HG03558 (cell line): ENCODE measurements at regions not wholly inside any gene's neighbourhood (a gene's known extent, or its start where the extent isn't known, plus 50 kb on each side); places are given as distances from the start of the nearest gene placed in this dataset.
"Not testable (repeated sequence)": the region's sequence is repeated elsewhere in the genome, so short reads cannot be mapped to it uniquely, and the experiment has no call there.

ENCODE experiments used
- ATAC-seq: cut with Tn5 transposase; IDR thresholded peaks from one replicate; pipeline ENCODE4 v1.9.1; 2021; ENCODE audit warnings: moderate number of reproducible peaks; ENCODE audit not compliant: unreplicated experiment; ENCODE audit errors: extremely low read depth

DNA sequence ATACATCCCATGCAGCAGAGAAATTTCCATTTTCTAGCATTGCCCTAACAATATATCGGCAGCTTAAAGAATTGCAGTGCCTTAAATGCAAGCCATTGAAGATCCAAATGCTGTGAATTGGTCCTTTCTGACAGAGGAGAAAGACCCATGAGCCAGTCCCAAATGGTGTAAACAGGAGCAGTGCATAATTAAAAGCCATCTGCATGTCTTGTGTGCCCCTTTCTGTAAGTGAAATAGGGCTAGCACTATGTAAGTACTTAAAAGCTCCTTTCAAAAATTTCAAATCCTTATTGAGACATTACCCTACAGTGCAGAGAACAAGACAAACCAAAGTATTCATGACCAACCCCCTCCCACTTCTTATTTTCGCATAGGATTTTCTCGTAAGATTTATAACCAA, 108.7 kb upstream of the LCORL start:
- ATAC-seq: no peak

DNA sequence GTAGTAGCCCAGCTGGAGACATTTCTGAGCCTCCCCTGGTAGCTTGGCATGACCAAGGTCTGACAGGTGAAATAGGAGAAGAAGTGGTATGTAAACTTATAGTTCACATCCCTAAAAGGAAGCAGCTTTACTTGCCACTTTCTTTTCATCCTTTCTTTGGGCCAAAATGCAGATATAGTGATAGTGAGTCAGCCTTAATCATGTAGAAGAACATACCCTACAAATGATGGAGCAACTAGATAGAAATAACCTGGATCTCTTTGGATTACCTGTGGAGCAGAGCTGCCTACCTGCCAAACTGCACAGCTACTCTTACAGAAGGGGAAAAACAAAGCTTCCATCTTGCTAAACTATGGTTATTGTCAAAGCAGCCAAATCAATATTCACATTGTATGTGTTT, 106.7 kb upstream of the LCORL start:
- ATAC-seq: no peak

DNA sequence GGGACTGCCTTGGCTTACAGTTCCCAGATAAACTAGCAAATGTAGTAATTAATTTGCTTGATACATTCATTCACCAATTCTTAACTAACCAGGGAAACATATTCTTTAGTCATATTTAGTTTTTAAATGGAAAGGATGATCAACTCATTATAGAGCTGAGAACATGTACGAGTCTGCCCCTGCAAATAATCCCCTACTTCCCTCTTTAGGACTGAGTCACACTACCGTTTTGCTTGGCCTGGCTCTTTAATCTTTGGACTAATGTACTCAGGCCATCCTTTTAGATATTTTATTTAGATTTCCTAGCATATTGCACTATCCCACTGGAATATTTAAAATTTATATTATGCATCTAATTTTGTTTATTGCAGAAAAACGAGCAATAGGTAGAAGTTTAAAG, 105.5 kb upstream of the LCORL start:
- no peak for ATAC-seq

DNA sequence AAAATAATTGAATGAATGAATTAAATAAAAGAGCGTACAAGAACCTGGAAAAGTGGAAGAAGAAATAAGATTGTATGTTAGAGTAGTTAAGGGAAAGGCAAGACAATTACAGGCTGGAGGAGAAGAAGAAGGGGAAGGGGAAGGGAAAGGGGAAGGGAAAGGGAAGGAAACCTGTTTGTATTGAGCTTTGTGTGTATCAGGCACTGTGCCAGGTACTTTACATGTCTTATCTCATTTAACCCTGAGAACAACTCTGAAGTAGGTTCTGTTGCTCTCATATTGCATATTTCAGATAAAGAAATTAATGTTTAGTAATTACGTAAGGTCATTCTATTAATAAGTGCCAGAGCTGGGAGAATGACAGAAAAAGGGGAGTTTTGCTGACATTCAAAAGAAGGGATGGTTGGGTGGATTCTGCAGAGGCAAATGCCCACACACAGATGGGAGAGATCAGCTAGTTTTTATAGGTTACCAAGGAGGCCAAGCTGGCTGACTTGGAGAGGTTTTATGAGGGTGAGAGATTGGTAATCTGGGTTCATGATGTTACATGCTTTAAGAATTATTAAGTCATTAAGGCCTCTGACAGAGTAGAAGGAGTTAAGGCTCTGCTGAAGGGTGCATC, 92.3 kb upstream of the LCORL start:
- no peak for ATAC-seq

DNA sequence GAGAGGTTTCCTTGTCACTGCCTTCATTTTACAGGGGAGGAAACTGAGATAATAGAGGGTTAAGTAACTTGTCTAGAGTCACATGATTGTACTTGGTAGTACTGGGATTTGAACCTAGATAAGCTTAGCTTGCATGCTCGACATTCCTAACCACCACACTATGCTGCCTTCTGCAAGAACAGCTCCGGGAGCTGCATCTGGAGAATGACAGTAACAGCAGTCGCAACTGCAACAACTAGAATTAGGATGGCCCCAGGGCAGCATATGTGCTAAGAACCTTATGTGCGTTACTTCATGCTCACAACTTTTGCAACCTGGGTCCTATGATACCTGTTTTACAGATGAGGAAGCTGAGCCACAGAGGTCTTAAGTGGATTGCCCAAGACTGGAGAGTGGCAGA, 89.5 kb upstream of the LCORL start:
- ATAC-seq: no peak

DNA sequence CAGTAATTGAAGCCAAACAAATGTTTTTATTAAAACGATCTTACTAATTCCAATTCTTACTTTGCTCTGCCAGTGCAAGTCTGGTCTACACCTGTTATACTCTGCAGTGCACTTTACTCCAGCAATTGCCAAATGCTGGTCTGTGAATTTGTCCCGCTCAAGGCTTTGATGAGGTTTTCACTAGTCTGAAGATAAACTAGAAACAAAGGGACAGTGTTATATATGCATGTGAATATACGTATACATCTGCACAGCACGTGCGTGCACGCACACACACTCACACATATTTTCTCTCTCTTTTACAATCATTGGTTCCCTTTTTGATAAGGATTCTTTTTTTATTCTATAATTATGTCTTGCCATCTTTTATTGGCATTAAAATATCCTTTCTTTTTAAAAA, 88.5 kb upstream of the LCORL start:
- no peak for ATAC-seq

DNA sequence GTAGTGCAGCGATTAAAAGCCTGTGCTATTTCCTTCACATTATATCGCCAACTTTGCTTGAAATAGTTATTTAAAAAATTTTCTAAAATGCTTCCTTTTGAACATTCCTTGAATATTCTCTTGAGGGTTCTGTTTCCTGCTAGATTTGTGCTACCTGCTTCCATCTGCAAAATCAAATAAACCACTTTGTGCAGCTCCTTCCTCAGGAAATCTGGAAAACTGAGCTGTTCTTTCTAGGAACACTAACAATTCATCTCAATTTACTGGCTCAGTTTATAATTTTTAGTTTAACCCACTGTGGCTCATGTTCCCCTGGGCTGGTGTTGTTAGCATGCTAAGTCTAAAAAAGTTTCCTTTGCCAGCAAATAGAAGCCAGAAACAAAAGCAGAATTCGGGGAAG, 88.1 kb upstream of the LCORL start:
- no peak for ATAC-seq

DNA sequence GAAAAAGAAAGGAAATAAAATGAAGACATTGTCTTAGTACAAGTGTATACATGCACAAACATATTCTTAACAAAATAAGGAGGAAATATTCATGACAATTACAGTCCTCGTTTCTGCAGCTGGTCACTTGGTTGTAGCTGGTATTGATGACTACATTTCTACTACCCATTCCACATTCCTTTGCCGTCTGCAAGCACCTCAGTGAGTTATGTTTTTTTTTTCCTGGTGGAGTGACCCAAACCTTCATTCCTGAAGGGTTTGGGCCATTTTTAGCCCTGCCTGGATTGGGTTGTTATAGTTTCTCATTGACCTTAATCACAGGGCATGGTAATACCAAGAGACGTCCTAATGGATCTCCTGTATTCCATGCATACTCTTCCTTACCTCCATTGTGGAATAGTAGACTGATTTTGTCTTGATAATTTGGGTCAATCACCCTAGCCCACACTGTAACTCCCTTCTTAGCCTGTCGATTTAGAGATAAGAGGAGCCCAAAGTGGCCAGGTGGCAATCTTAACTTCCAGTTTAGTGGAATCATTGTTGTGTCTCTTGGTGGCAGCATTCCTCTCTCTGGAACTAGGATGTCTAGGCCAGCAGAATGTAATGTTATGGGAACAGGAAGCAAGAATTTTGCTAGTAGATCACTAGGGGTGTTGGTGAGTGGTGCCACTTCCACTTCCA, 86.4 kb upstream of the LCORL start:
- not testable (repeated sequence) for ATAC-seq

DNA sequence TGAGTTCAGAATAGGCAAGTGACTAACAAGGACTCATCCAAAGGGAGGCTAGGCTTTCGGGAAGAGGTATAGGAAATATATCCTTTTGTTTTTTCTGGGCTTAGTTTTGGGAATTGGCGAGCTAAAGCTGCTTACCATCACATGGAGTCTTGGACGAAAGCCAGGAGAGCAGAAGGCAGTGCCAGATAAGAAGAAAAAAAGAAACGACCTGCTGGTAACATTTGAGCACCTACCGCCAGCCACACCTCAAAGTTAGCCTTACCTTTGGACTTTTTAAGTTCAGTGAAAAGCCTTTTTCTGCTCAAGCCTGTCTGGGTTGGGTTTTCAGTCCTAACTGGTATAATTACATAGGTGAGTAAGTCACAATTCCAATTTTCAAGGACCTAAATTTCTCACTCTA, 85.1 kb upstream of the LCORL start:
- ATAC-seq: no peak

DNA sequence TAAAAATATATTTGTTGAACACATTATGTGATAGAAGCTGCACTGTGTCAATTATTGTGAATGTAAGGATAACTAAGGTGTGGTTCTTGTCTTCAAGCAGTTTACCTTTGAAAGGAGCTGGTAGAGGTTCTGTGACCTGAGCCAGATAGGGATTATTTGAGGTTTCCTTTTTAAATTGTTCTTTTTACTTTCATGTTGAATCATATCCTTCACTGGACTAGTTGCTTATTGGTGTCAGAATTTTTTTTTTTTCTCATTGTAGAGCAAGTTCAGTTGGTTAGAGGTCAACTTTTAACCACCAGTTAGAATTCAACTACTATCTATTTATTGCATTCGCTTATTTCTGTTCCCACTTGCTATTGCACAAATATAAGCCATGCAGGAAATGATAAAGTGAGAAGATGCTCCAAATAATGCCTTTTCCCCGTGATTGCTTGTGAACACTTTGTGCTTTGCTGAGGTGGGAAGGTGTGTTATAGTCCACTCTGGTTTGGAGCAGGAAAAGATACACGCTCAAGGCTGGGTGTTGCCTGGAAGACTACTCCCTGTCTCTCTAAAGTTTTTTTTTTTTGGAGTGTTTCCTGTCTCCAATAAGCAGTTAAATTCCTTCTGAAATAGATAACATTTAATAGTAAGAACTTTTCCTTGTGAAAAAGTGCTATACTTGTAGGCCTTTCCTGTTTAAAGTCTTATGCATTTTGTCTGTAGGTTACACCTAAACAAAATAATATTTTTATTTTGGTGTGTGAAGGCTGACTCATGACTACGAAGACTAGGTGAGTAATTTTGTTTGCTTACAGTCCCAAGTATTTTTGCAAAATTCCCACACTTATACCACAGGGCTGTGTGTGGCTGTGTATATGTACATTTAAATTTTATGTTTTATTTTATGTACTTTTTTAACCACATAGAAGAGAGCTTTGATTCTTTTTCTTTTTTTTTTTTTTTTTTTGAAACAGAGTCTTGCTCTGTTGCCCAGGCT, 83.8 kb upstream of the LCORL start:
- ATAC-seq: peak; percentile 88

DNA sequence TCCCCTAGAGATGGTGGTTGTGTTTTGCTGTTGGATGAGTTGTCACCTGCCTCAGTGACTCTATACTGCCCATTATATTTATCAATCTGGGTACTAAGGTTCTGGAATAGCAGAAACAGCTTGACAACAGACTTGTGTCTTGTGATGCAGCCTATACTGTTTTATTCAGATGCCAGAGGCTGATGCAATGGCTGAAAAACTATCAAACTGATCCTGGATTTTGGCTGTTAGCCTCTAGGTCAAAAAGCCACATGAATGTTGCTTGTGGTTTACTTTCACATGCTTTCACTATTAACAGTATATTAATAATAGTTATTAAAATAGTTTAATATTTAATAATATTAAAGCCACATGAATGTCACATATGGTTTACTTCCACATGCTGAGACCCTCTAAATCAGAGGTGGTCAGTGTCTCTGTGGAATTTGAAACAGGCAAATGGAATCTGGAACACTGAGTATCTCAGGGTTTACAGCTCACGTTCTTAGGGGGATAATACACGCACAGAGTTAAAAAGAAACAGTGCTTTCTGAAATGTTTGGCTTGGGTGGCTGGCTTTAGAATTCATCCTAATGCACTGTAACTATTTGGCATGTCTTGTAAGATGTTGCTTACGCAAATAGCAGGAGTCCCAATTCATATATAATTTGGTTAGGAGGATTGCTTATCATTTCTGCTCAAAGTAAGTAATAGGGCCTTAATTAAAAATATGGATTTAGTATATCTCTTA, 82.5 kb upstream of the LCORL start:
- ATAC-seq: no peak

DNA sequence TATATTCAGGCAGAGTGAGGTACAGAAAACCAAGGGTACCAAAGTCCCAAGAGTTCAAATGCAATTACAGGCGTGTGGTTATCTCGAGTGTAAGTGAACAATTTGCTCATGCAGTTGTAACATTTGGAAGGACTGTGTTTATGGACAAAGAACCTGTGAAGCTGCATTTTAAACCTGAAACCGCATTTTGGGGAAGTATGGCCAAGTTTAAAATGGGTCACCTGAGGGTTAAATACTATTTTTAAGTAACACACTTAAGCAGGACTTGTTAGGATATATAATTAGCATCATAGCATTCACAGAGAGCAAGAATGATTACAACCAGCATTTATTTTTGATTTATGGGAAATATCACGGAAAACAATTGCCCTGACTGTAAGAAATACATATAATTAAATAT, 79.1 kb upstream of the LCORL start:
- ATAC-seq: no peak

DNA sequence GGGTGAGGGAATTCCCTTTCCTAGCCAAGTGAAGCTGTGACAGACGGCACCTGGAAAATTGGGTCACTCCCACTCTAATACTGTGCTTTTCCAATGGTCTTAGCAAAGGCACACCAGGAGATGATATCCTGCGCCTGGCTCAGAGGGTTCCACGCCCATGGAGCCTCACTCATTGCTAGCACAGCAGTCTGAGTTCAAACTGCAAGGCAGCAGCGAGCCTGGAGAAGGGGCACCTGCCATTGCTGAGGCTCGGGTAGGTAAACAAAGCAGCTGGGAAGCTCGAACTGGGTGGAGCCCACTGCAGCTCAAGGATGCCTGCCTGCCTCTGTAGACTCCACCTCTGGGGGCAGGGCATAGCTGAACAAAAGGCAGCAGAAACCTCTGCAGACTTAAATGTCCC, 68.9 kb upstream of the LCORL start:
- ATAC-seq: not testable (repeated sequence)

DNA sequence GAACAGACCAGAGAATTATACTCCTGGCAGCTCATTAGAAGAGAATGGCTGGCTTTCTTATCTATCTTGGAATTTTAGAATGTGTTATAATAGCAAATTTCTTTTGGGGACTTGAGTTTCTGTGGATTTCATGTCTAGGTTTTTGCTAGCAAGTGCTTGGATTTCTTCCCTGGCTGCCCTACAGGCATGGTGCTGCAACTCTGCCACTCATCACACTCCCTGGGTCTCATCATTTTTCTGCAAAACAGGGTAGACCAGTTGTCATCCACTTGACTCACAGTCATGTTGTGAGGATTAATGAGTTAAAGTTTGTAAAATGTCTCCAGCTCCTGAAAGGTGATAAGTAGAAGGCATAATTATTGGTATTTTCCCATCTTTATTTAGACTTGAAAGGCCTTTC, 60.7 kb upstream of the LCORL start:
- ATAC-seq: no peak

DNA sequence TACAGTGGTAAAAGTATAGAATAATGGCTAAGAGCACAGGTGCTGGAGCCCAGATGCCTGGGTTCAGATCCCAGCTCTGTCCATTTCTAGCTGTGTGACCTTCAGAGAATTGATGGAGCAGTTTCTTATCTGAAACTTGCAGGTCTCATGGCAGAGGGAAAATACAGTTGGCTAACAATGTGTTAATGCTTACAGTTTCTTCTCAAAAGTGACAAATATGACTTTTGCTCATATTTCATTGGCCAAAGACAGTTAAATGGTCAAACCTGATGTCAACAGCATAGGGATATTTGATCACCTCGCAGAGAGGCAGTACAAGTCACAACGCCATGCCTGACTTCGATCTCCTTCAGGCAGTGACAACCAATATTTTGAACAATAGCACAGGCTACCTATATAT, 60.2 kb upstream of the LCORL start:
- ATAC-seq: no peak

DNA sequence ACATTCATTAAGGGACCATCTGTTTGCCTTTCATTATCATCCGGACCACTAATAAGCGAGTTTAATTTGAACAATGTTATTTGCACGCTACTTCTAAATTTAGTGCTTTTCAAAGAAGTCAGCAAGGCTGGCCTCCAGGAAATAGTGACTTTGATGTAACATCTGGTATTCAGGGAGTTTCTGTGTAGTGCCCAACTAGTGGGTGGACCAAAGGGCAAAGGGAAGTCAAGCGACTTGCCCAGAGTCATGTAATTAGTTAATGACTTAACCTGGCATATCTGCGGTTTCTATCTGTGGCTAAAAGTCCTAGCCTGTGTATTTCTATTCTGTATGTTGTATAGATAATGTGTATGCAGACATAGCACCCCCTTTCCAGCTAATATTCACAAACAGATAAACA, 56.3 kb upstream of the LCORL start:
- ATAC-seq: no peak

DNA sequence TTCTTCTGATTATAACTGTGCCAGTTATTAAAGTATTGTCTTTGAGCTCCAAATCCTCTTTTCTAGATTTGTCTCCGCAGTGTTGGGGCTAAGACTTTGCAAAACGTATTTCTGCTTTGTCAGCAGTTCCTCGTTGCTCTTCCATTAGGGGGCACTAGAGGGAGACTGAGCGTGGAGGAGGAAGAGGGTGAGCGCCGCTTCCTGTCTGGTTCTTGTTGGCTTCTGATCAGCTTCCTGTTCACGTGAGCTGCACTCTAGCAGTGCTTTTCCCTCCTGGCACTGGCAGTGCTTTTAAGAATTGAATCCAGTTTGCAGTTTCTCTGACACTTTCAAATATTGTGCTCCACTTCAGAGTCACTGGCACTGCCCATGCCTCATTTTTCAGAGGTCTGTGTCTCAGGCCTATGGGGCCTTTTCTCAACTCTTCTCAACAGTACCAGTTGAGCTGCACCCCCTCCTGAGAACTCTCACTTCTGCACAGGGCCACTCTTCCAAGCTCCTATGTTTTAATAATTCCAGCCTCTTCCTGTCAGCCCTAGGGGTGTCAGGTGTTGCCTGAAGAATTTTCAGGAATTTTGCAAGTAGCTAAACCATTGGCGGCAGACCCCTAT, 54.4 kb upstream of the LCORL start:
- ATAC-seq: no peak

DNA sequence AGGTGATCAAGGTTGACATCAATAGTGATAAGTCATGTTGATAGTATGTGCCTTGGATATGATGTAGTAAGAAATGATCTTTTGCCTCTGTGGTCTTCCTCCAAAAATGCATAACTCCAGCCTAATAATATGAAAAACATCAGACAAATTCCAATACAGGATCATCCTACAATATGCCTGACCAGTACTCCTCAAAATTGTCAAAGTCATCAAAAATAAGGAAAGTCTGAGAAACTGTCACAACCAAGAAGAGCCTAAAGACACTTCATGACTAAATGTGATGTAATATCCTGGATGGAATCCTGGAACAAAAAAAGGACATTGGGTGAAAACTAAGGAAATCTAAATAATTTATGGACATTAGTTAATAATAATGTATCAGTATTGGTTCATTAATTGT, 50.3 kb upstream of the LCORL start:
- ATAC-seq: no peak
